Tibial artery (tissue), 4 donors: ENCODE measurements at regions not wholly inside any gene's neighbourhood (a gene's known extent, or its start where the extent isn't known, plus 50 kb on each side); places are given as distances from the start of the nearest gene placed in this dataset.
"Not testable (repeated sequence)": the region's sequence is repeated elsewhere in the genome, so short reads cannot be mapped to it uniquely, and the experiment has no call there.

Source experiments
- DNase-seq, 2 donors: peaks; one replicate each; pipeline ENCODE4 v3.0.0-alpha.2; 2019
- H3K27ac ChIP-seq, 2 donors: fragments of 200-600 bp; sonication (generic) in 1 of 2; 1 replicate in 1 of 2; 2 replicates in 1 of 2; pipeline ENCODE4 v1.5.1; 2018 to 2019; ENCODE audit warnings: mild to moderate bottlenecking in 1 of 2
- H3K27me3 ChIP-seq, 2 donors: fragments of 200-600 bp; sonication (generic) in 1 of 2; one replicate each; pipeline versions ENCODE4 v1.5.1 to v1.6.0; 2016 to 2019
- H3K36me3 ChIP-seq, 3 donors: fragments of 200-600 bp; sonication (generic) in 2 of 3; one replicate each; pipeline ENCODE4 v1.5.1; 2016 to 2019; ENCODE audit warnings: mild to moderate bottlenecking in 2 of 3
- H3K4me1 ChIP-seq, 4 donors: fragments of 200-600 bp; sonication (generic) in 2 of 4; 1 replicate in 3 of 4; 2 replicates in 1 of 4; pipeline ENCODE4 v1.5.1; 2016 to 2019
- H3K4me3 ChIP-seq, 2 donors: fragments of 200-600 bp; sonication (generic) in 1 of 2; 1 replicate in 1 of 2; 2 replicates in 1 of 2; pipeline ENCODE4 v1.5.1; 2018 to 2019; ENCODE audit warnings: mild to moderate bottlenecking in 2 of 2
- H3K9me3 ChIP-seq, 3 donors: fragments of 200-600 bp; sonication (generic) in 1 of 3; one replicate each; pipeline ENCODE4 v1.5.1; 2016 to 2019
- intact Hi-C: fragments of 100-400 bp; cut with DNase I; formaldehyde crosslinking; loops from one replicate; pipeline ENCODE4 v1.15.0; 2023; ENCODE audit warnings: low total_unique reads
- TF ChIP-seq, protein P1 (sequence below), 2 experiments: fragments of 200-600 bp in 1 of 2; fragments of 450-650 bp in 1 of 2; IDR thresholded peaks; one replicate each; pipeline ENCODE4 v1.5.1; 2017 to 2019; ENCODE audit warnings: antibody characterized with exemption in 2 of 2, mild to moderate bottlenecking in 1 of 2, moderate library complexity in 1 of 2

DNA sequence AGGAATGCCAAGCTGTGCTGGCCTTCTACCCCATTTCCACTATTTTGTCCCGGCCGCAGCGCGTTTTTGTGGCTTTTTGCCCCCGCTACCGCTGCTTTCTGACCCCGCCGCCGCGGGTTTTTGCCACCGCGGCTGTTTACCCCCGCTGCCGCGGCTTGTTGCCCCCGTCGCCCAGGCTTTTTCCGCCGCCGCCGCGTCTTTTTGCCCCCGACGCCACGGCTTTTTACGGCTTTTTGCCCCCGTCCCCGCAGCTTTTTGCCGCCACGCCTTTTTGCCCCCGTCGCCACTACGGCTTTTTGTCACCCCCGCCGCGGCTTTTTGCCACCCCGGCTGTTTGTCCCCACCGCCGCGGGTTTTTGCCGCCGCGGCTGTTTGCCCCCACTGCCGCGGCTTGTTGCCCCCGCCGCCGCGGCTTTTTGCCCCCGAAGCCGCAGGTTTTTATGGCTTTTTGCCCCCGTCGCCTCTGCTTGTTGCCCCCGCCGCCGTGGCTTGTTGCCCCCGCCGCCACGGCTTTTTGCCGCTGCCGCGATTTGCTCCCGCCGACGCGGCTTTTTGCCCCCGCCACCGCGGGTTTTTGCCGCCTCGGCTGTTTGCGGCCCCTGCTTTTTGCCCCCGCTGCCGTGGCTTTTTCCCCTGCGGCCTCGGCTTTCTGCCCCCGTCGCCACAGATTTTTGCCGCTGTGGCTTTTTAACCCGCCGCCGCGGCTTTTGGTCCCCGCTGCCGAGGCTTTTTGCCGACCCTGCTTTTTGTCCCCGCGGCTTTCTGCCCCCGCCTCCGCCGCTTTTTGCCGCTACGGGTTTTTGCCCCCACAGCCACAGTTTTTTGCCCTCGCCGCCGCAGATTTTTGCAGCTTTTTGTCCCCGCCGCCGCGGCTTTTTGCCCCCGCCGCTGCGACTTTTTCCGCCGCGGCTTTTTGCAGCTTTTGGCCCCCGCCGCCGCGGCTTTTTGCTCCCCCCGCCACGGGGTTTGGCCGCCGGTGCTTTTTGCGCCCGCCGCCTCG, 520.4 kb upstream of the WSB1 start:
- peaks cover 0 to 31% (median 27%) of the 10 kb centered on the region in 3 donors for H3K9me3 ChIP-seq
- peak in 1 of 2 donors; percentile 50 for DNase-seq
- H3K4me1 ChIP-seq, result no peaks in the 10 kb centered on the region
- H3K27me3 ChIP-seq, result peaks cover 0 to 25% of the 10 kb centered on the region in 2 donors
- H3K27ac ChIP-seq, result no peak overlapping the region
- intact Hi-C loops, result no loop called here
- H3K36me3 ChIP-seq, result no peaks in the 10 kb centered on the region
- no peak overlapping the region for H3K4me3 ChIP-seq
- TF ChIP-seq, protein P1, sequence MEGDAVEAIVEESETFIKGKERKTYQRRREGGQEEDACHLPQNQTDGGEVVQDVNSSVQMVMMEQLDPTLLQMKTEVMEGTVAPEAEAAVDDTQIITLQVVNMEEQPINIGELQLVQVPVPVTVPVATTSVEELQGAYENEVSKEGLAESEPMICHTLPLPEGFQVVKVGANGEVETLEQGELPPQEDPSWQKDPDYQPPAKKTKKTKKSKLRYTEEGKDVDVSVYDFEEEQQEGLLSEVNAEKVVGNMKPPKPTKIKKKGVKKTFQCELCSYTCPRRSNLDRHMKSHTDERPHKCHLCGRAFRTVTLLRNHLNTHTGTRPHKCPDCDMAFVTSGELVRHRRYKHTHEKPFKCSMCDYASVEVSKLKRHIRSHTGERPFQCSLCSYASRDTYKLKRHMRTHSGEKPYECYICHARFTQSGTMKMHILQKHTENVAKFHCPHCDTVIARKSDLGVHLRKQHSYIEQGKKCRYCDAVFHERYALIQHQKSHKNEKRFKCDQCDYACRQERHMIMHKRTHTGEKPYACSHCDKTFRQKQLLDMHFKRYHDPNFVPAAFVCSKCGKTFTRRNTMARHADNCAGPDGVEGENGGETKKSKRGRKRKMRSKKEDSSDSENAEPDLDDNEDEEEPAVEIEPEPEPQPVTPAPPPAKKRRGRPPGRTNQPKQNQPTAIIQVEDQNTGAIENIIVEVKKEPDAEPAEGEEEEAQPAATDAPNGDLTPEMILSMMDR (IDR thresholded peaks at IDR 0.05), result no peak

DNA sequence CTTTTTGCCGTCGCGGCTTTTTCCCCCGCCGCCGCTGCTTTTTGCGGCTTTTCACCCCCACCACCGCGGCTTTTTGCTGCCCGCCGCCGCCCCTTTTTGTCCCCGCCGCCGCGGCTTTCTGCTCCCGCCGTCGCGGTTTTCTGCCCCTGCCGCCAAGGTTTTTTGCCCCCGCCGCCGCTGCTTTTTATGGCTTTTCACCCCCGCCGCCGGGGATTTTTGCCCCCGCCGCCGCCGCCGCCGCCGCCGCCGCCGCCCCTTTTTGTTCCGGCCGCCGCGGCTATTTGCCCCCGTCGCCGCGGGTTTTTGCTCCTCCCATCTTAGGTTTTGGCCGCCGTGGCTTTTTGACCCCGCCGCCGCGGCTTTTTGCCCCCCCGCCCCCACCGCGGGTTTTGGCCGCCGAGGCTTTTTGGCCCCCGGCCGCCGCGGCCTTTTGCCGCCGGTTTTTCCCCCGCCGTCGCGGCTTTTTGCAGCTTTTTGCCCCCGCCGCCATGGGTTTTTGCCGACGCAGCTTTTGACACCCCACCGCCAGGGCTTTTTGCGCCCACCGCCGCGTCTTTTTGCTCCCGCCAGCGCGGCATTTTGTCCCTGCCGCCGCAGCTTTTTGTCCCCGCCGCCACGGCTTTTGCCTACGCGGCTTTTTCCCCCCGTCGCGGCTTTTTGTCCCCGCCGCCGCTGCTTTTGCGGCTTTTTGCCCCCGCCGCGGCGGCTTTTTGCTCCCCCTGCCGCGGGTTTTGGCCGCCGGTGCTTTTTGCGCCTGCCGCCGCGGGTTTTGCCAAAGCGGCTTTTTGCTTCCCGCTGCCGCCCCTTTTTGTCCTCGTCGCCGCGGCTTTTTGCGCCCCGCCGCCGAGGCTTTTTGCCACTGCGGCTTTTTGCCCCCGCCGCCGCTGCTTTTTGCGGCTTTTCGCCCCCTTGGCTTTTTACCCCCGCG, 519.4 kb upstream of the WSB1 start:
- DNase-seq, result peak in 1 of 2 donors; percentile 33
- intact Hi-C loops, result no loop called here

DNA sequence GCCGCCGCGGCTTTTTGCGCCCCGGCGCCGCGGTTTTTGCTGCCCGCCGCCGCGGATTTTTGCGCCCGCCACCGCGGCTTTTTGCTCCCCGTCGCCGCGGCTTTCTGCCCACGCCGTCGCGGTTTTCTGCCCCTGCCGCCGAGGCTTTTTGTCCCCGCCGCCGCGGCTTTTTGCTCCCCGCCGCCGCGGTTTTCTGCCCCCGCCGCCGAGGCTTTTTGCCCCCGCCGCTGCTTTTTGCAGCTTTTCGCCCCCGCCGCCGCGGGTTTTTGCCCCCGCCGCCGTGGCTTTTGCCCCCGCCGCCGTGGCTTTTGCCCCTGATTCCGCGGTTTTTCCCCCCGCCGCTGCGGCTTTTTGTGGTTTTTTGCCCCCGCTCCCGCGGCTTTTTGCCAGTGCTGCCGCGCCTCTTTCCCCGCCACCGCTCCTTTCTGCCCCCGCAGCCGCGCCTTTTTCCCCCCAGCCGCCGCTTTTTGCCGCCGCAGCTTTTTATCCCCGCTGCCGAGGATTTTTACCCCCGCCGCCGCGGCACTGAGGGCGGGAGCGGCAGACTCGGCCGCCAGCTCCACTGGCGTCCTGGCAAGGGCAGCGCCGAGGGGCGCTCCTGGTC, 518.6 kb upstream of the WSB1 start:
- Histone ChIP-seq H3K27ac (no peak overlapping the region), H3K4me3 (no peak overlapping the region), H3K9me3 (peaks cover 0 to 35% (median 30%) of the 10 kb centered on the region in 3 donors), H3K36me3 (no peaks in the 10 kb centered on the region), H3K27me3 (peaks cover 0 to 25% of the 10 kb centered on the region in 2 donors), H3K4me1 (no peaks in the 10 kb centered on the region)
- intact Hi-C loops, result no loop called here
- TF ChIP-seq, protein P1 (IDR thresholded peaks at IDR 0.05), result no peak
- peak in 1 of 2 donors; percentile 35 for DNase-seq

More for the DNA sequence above, 519.4 kb upstream of the WSB1 start:
- Histone ChIP-seq H3K27me3 (peaks cover 0 to 25% of the 10 kb centered on the region in 2 donors), H3K9me3 (peaks cover 0 to 31% (median 27%) of the 10 kb centered on the region in 3 donors), H3K27ac (no peak overlapping the region), H3K4me3 (no peak overlapping the region), H3K36me3 (no peaks in the 10 kb centered on the region), H3K4me1 (no peaks in the 10 kb centered on the region)
- TF ChIP-seq, protein P1 (IDR thresholded peaks at IDR 0.05), result no peak

DNA sequence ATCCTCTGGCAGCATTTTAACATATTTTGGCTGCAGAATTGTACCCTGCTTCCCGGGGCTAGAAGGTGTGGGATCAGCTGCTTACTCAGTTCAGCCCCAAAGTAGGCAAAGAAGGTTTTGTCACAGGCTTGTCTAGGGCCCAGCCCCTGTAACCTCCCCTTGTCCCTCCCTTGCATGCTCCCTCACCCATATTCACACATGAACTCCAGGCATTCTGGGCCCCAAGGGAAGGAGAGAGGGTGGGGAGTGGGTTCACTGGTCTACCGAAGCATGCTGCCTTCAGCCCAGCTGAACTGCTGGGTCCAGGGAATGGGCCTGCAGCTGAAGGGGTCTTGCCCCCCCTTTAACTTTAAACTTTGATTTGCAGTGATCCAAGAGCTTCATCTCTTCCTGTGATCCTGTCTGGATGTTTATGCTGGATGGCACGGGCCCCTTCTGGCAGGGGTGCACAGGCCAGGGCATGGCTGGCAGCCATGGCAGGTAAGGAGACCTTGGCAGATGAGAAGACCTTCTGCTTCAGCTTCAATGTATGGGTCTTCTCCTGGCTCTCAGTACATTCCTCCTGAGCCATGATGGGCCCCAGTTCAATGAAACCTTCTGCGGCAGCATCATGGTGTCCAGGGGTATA, 513.6 kb upstream of the WSB1 start:
- H3K27ac ChIP-seq, H3K4me3 ChIP-seq, H3K36me3 ChIP-seq, H3K27me3 ChIP-seq, H3K4me1 ChIP-seq, intact Hi-C loops: not testable (repeated sequence)
- H3K9me3 ChIP-seq, result peaks cover 0 to 35% (median 26%) of the 10 kb centered on the region in 3 donors
- peak in 1 of 2 donors; percentile 49 for DNase-seq

DNA sequence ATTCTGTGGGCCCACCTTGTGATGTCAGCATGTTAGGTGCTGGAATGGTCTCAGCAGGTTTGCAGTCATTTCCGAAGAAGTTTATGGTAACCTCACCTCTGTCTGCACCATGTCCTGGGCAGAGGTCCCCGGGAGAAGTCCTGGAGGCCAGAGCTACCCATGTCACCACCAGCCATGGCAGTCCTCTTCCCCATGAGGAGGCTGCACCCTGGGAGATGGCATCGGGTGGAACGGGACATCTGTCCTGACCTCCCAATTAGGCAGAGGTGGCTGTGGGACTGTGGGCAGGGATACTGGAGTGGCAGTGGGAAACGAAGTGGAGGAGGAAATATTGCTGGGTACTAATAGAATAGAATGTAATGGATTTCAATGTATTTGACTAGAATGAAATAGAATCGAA, 511.8 kb upstream of the WSB1 start:
- Histone ChIP-seq H3K36me3 (no peaks in the 10 kb centered on the region), H3K4me1 (no peaks in the 10 kb centered on the region), H3K27ac (no peak overlapping the region), H3K4me3 (no peak overlapping the region), H3K9me3 (peaks cover 0 to 41% (median 20%) of the 10 kb centered on the region in 3 donors), H3K27me3 (no peaks in the 10 kb centered on the region)
- TF ChIP-seq, protein P1 (IDR thresholded peaks at IDR 0.05), result no peak
- intact Hi-C loops, result no loop called here
- peak in 1 of 2 donors; percentile 50 for DNase-seq
